Motor neuron (in vitro differentiated cells): ENCODE measurements at regions not wholly inside any gene's neighbourhood (a gene's known extent, or its start where the extent isn't known, plus 50 kb on each side); places are given as distances from the start of the nearest gene placed in this dataset.
"Not testable (repeated sequence)": the region's sequence is repeated elsewhere in the genome, so short reads cannot be mapped to it uniquely, and the experiment has no call there.

Source experiments
- ATAC-seq, 8 experiments: fragments of 200-7000 bp; cut with Tn5 transposase; replicated peaks in 6 of 8; 2 replicates each; pipeline ENCODE4 v1.8.0; 2021; ENCODE audit warnings: mild to moderate bottlenecking in 8 of 8, moderate library complexity in 8 of 8
- H3K27ac ChIP-seq, 2 donors: fragments of 250-450 bp; sonication (Bioruptor Pico); 2 replicates each; pipeline ENCODE4 v1.9.0; 2021; ENCODE audit warnings: antibody characterized with exemption in 2 of 2, mild to moderate bottlenecking in 2 of 2, moderate library complexity in 1 of 2
- H3K4me1 ChIP-seq, 2 donors: fragments of 250-450 bp; sonication (Bioruptor Pico); replicated peaks in 1 of 2; 2 replicates each; pipeline ENCODE4 v1.6.1; 2021; ENCODE audit warnings: antibody characterized with exemption in 2 of 2, mild to moderate bottlenecking in 2 of 2, moderate library complexity in 1 of 2
- H3K4me3 ChIP-seq, 5 donors: fragments of 250-450 bp; sonication (Bioruptor Pico); 2 replicates each; pipeline ENCODE4 v1.9.0; 2021; ENCODE audit warnings: antibody characterized with exemption in 5 of 5, mild to moderate bottlenecking in 5 of 5, moderate library complexity in 4 of 5
- WGBS, 10 experiments: fragments of 450-650 bp; shearing (Covaris generic); methylation state at CpG; one replicate each; pipeline ENCODE4 v1.0.0; 2022; 5-methylcytosine and 5-hydroxymethylcytosine counted together
- in situ Hi-C, 9 experiments: fragments of 400-800 bp; cut with MboI; loops; one replicate each; pipeline ENCODE4 v1.15.0; 2021; ENCODE audit warnings: low sequenced_read_pairs in 9 of 9, low pct_unique_long_range_greater_than_20kb in 2 of 9; ENCODE audit not compliant: unreplicated experiment in 9 of 9

DNA sequence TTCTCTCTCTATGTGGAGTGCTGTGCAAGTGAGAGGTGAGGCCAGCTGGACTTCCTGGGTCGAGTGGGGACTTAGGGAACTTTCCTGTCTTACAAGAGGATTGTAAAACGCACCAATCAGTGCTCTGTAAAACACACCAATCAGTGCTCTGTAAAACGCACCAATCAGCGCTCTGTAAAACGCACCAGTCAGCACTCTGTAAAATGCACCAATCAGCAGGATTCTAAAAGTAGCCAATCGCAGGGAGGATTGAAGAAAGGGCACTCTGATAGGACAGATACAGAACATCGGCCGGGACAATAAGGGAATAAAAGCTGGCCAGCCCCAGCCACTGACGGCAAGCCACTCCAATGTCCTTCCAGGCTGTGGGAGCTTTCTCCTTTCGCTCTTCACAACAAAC, 52.0 kb upstream of the PTCH1 start:
- H3K4me1 ChIP-seq, H3K27ac ChIP-seq, in situ Hi-C loops, ATAC-seq, H3K4me3 ChIP-seq: not testable (repeated sequence)
- 80 to 100% (median 99%) methylated on average over 1 to 7 of the region's 10 CpGs; no CpG with 5 or more reads in 2 of the 10 experiments for WGBS, 10 experiments
